Renal cortex interstitium (tissue), 11 donors: ENCODE measurements at regions not wholly inside any gene's neighbourhood (a gene's known extent, or its start where the extent isn't known, plus 50 kb on each side); places are given as distances from the start of the nearest gene placed in this dataset.
"Not testable (repeated sequence)": the region's sequence is repeated elsewhere in the genome, so short reads cannot be mapped to it uniquely, and the experiment has no call there.

ENCODE experiments used
- DNase-seq, 11 donors: peaks; one replicate each; pipeline ENCODE4 v3.0.0-alpha.2; 2013; ENCODE audit warnings: low read depth in 9 of 11, low spot score in 4 of 11; ENCODE audit errors: extremely low read depth in 1 of 11

DNA sequence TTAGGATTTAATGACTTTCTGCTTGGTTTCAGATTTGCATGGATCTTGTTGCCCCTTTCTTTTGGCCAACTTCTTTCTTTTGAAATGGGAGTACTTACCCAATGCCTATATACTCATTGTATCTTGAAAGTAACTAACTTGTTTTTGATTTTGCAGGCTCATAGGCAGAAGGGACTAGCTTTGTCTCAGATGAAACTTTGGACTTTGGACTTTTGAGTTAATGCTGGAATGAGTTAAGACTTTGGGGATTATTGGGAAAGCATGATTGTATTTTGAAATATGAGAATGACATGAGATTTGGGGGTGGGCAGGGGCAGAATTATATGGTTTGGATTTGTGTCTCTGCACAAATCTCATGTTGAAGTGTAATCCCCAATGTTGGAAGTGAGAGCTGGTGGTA is 657.1 kb downstream of the TMTC2 start:
- DNase-seq: no peak

GRCh38 chr12:83335748-83336147 is 649.0 kb downstream of the TMTC2 start:
- no peak for DNase-seq

- no peak for DNase-seq
Observed at GRCh38 chr12:83326666-83327065, 640.0 kb downstream of the TMTC2 start.

- DNase-seq: no peak
Observed at GRCh38 chr12:83323866-83324265, 637.2 kb downstream of the TMTC2 start.

- DNase-seq: no peak
Observed at GRCh38 chr12:83322809-83323208, 636.1 kb downstream of the TMTC2 start.

- no peak for DNase-seq
Observed at GRCh38 chr12:83321971-83322370, 635.3 kb downstream of the TMTC2 start.

DNA sequence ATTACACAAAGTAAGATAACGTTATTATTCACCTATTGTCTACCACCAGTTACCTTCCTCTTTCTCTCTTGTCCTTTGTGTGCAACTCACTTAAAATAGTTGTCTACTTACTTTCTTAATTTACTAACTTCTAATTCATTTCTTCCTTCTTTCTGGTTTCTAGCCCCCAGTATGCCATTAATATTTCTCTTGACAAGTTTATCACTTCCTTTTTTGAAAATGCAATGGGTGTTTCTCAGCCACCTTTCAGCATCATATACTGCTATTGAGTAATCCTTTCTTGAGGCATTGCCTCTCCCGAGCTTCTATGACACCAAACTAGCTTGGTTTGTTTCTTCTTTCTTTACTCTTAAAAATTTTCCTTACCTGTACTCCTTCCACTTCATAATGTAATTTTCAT is 633.6 kb downstream of the TMTC2 start:
- no peak for DNase-seq

DNA sequence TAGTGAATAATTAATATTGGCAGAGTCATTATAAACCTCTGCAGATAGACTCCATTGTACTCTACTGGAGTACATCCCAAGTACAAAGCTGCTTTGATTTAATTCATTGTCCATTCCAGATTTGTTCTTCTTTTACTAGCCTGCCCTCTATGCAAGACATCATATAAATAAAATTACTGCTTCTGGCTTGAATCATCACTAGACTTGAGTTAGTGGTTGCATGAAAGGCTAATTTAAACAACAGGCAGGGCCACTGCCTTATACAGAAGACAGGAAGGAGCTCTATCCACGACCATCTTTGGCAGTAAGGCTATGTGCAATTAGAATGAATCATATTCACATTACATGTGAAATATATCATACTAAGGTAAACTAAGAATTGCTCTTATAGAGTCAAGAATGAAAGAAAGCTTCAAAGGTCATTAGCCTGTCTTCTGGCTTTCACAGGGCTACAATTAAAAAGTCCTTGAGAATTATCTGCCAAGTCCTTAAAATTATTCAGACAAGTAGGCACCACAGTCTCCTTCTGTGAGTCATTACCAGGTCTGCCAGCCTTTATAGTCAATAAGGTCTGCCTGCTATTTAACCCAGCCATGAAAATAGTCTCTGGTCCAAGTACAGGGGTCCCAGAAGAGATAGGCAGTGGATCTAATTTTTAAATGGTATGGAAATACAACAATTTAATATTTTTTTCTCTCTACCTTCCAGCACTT is 631.8 kb downstream of the TMTC2 start:
- DNase-seq: no peak

GRCh38 chr12:83317595-83317994 is 630.9 kb downstream of the TMTC2 start:
- no peak for DNase-seq

DNA sequence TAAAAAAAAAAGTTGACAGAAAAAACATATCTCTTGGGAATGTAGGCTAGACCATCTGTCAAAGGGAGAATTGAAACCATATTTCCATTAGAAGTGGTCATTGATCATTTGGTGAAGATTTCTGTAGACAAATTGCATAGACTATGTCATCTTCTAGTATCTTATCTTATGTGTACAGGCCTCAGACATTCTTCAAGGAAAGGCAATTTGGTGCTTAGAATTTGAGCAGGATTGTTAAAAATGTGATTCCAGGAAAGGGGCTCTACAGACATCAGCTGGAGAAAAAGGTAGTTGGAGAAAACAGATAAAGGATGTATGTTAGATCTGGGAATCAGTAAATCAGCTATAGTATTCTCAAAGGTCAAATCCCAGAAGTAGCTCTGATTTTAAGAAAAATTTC is 627.1 kb downstream of the TMTC2 start:
- no peak for DNase-seq

GRCh38 chr12:83313322-83313721 is 626.6 kb downstream of the TMTC2 start:
- DNase-seq: no peak

DNA sequence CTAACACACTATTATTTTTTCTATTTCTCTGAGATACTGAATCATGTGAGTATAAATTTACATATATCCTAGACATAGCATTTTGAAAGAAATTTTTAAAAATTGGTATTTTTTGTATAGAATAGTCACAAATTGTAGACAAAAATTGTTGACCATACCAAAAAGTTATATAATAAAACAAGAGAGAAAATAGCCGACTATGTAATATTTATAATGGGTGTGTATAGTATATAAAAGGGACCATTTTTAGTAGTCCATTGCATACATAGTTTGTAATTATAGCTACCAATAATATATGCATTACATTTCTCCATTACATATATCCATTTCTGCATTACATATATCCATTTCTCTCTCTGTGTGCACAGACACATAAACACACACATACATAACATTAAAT is 590.2 kb downstream of the TMTC2 start:
- DNase-seq: no peak

GRCh38 chr12:83271201-83271600 is 584.5 kb downstream of the TMTC2 start:
- peak in 4 of 11 donors; percentile 10 to 20 (median 18) for DNase-seq

DNA sequence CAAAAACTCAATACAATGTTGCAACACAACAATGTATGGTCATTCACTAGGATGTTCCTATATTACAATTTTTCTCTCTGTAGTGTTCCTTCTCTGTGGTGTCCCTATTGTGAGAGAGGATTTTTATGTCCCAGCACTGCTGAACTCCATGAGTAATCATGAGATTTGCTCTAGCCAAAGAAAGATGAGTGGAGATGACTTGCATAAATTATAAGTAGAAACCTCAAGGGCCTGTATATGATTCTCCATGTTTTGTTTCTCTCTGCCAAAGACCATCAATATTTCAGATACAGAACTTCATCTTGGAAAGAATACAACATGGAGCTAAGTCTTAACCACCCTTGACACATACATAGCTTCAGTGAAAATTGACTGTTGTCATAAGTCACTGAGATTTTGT is 579.1 kb downstream of the TMTC2 start:
- DNase-seq: no peak

- DNase-seq: no peak
Observed at GRCh38 chr12:83261998-83262397, 575.3 kb downstream of the TMTC2 start.

GRCh38 chr12:83260126-83260525 is 573.4 kb downstream of the TMTC2 start:
- DNase-seq: not testable (repeated sequence)

- no peak for DNase-seq
Observed at GRCh38 chr12:83257726-83258125, 571.0 kb downstream of the TMTC2 start.

DNA sequence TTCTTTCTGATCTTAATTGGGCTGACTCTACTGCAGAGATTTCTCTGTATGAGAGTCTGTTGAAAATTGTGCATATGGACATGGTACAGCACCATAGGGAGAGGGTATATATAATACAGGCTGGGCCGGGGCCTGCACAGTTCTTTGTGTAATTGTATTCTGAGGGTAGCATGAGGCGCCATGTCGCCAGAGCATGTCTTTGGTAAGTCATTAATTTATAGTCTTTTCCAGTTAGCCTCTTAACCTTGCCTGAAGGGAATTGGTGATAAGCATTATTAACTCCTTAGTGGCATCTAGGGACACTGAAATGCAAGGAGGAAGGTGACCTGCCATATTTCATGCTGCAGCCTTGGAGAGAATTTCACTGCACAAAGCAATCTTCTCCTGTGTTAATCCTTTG is 569.9 kb downstream of the TMTC2 start:
- DNase-seq: peak in 1 of 11 donors; percentile 2

- DNase-seq: no peak
Observed at GRCh38 chr12:83250866-83251265, 564.2 kb downstream of the TMTC2 start.

DNA sequence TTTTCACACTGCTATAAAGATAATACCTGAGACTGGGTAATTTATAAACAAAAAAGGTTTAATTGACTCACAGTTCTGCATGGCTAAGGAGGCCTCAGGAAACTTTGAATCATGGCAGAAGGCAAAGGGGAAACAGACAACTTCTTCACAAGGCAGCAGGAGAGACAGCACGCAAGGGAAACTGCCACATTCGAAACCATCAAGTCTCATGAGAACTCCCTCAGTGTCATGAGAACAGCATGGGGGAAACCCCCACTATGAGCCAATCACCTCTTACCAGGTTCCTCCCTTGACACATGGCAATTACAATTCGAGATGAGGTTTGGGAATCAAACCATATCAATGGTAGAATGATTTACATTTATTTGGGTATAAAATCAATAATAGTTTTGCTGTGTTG is 558.5 kb downstream of the TMTC2 start:
- no peak for DNase-seq

- DNase-seq: no peak
Observed at GRCh38 chr12:83244001-83244400, 557.3 kb downstream of the TMTC2 start.
